Trophoblast cell (in vitro differentiated cells and primary cell): ENCODE measurements at regions not wholly inside any gene's neighbourhood (a gene's known extent, or its start where the extent isn't known, plus 50 kb on each side); places are given as distances from the start of the nearest gene placed in this dataset.

Source experiments
- DNase-seq, 2 donors: peaks; one replicate each; pipeline ENCODE4 v3.0.0-alpha.2; 2016
- H2AFZ ChIP-seq: 2 replicates; pipeline ENCODE4 v1.6.1; 2013; ENCODE audit warnings: low read length, moderate library complexity, mild to moderate bottlenecking; ENCODE audit not compliant: insufficient read depth, poor library complexity
- H2AK5ac ChIP-seq: 2 replicates; pipeline ENCODE4 v1.6.1; 2013; ENCODE audit warnings: mild to moderate bottlenecking, low read length
- H2BK120ac ChIP-seq: 2 replicates; pipeline ENCODE4 v1.6.1; 2013; ENCODE audit warnings: low read length, mild to moderate bottlenecking, moderate library complexity; ENCODE audit not compliant: insufficient read depth, poor library complexity
- H2BK12ac ChIP-seq: 2 replicates; pipeline ENCODE4 v1.6.1; 2013; ENCODE audit warnings: mild to moderate bottlenecking, low read length, moderate library complexity
- H2BK5ac ChIP-seq: 2 replicates; pipeline ENCODE4 v1.6.1; 2013; ENCODE audit warnings: low read length, low read depth, moderate library complexity, mild to moderate bottlenecking; ENCODE audit not compliant: poor library complexity
- H3K14ac ChIP-seq: 2 replicates; pipeline ENCODE4 v1.6.1; 2013; ENCODE audit warnings: mild to moderate bottlenecking, low read length
- H3K18ac ChIP-seq: 2 replicates; pipeline ENCODE4 v1.6.1; 2013; ENCODE audit warnings: mild to moderate bottlenecking, low read length
- H3K23ac ChIP-seq: 2 replicates; pipeline ENCODE4 v1.6.1; 2013; ENCODE audit warnings: low read length
- H3K27ac ChIP-seq: 2 replicates; pipeline ENCODE4 v1.5.1; 2013; ENCODE audit warnings: low read depth, mild to moderate bottlenecking, inconsistent platforms, low read length, moderate library complexity
- H3K27me3 ChIP-seq: 2 replicates; pipeline ENCODE4 v1.6.1; 2013; ENCODE audit warnings: inconsistent platforms, mild to moderate bottlenecking, low read length, moderate library complexity; ENCODE audit not compliant: insufficient read depth
- H3K36me3 ChIP-seq, 2 experiments: 1 replicate in 1 of 2; 2 replicates in 1 of 2; pipeline ENCODE4 v1.6.1; 2013; ENCODE audit warnings: low read length in 2 of 2, mild to moderate bottlenecking in 2 of 2, moderate library complexity in 1 of 2; ENCODE audit not compliant: insufficient read depth in 2 of 2, control insufficient read depth in 1 of 2
- H3K4ac ChIP-seq: 2 replicates; pipeline ENCODE4 v1.6.1; 2013; ENCODE audit warnings: low read depth, mild to moderate bottlenecking, low read length, moderate library complexity
- H3K4me1 ChIP-seq, 2 experiments: 1 replicate in 1 of 2; 2 replicates in 1 of 2; pipeline ENCODE4 v1.6.1; 2013; ENCODE audit warnings: low read length in 2 of 2, mild to moderate bottlenecking in 2 of 2, moderate library complexity in 1 of 2; ENCODE audit not compliant: insufficient read depth in 2 of 2, control insufficient read depth in 1 of 2
- H3K4me2 ChIP-seq: 2 replicates; pipeline ENCODE4 v1.6.1; 2013; ENCODE audit warnings: inconsistent platforms, mild to moderate bottlenecking, low read length, moderate library complexity
- H3K4me3 ChIP-seq: 2 replicates; pipeline ENCODE4 v1.5.1; 2013; ENCODE audit warnings: mild to moderate bottlenecking, low read depth, low read length, inconsistent platforms
- H3K79me1 ChIP-seq: one replicate; pipeline ENCODE4 v1.6.1; 2013; ENCODE audit warnings: low read length
- H3K79me2 ChIP-seq: 2 replicates; pipeline ENCODE4 v1.6.1; 2013; ENCODE audit warnings: low read length, mild to moderate bottlenecking; ENCODE audit not compliant: control insufficient read depth, insufficient read depth, poor library complexity
- H3K9ac ChIP-seq: 2 replicates; pipeline ENCODE4 v1.6.1; 2013; ENCODE audit warnings: mild to moderate bottlenecking, low read length
- H3K9me3 ChIP-seq: 2 replicates; pipeline ENCODE4 v1.6.1; 2013; ENCODE audit warnings: low read depth, mild to moderate bottlenecking, control low read depth, inconsistent platforms, low read length; ENCODE audit not compliant: insufficient read depth
- H4K12ac ChIP-seq: 2 replicates; pipeline ENCODE4 v1.6.1; 2013; ENCODE audit warnings: low read depth, mild to moderate bottlenecking, low read length, moderate library complexity
- H4K8ac ChIP-seq: 2 replicates; pipeline ENCODE4 v1.6.1; 2013; ENCODE audit warnings: low read depth, mild to moderate bottlenecking, low read length, moderate library complexity
- H4K91ac ChIP-seq: one replicate; pipeline ENCODE4 v1.6.1; 2013; ENCODE audit warnings: low read depth, mild to moderate bottlenecking, low read length, moderate library complexity
- WGBS: extraction: QIAGEN DNeasy Blood & Tissue Kit; methylation state at CpG from one replicate; pipeline ENCODE4 v1.1.7; 2013; ENCODE audit warnings: missing lambda C conversion rate; ENCODE audit not compliant: insufficient read length, insufficient coverage; ENCODE audit errors: extremely low coverage; 5-methylcytosine and 5-hydroxymethylcytosine counted together

DNA sequence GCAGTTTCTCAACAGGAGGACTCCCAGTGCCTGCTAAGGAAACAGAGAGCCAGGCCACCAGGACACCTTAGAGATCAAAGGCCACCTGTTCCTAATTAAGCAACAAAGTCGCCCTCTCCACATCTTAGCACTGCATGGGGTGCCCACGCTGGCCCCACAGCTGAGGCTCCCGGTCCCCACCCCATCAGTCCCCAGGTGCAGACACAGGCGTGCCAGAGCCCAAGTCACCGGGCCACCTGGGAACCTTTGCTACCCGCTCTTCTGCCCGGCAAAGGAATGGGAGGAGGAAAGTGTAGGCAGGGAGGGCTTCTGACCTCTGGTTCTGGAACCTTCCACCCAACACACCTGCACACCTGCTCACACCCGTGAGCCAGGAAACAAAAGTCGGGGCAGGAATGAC is 85.5 kb upstream of the PRR5 start:
- H3K4me3 ChIP-seq, result no peak overlapping the region
- no peak overlapping the region for H2BK5ac ChIP-seq
- no peak overlapping the region for H2BK120ac ChIP-seq
- no peak overlapping the region for H4K8ac ChIP-seq
- H3K9me3 ChIP-seq, result peaks cover 39% of the 10 kb centered on the region
- no peak overlapping the region for H3K27ac ChIP-seq
- H3K27me3 ChIP-seq, result no peaks in the 10 kb centered on the region
- no peak overlapping the region for H3K4ac ChIP-seq
- no peak overlapping the region for H4K12ac ChIP-seq
- no peak overlapping the region for H3K4me2 ChIP-seq
- H3K23ac ChIP-seq, result no peak overlapping the region
- no peak for DNase-seq
- no peak overlapping the region for H3K9ac ChIP-seq
- no peak overlapping the region for H2BK12ac ChIP-seq
- H3K36me3 ChIP-seq, result peaks cover 0 to 2% of the 10 kb centered on the region in 2 experiments
- WGBS, result no CpG with 5 or more reads among the region's 9 CpGs
- no peak overlapping the region for H4K91ac ChIP-seq
- no peak overlapping the region for H3K14ac ChIP-seq
- no peaks in the 10 kb centered on the region for H3K79me2 ChIP-seq
- no peak overlapping the region for H2AK5ac ChIP-seq
- H3K79me1 ChIP-seq, result no peaks in the 10 kb centered on the region
- H2AFZ ChIP-seq, result no peak overlapping the region
- H3K4me1 ChIP-seq, result no peaks in the 10 kb centered on the region
- no peak overlapping the region for H3K18ac ChIP-seq

DNA sequence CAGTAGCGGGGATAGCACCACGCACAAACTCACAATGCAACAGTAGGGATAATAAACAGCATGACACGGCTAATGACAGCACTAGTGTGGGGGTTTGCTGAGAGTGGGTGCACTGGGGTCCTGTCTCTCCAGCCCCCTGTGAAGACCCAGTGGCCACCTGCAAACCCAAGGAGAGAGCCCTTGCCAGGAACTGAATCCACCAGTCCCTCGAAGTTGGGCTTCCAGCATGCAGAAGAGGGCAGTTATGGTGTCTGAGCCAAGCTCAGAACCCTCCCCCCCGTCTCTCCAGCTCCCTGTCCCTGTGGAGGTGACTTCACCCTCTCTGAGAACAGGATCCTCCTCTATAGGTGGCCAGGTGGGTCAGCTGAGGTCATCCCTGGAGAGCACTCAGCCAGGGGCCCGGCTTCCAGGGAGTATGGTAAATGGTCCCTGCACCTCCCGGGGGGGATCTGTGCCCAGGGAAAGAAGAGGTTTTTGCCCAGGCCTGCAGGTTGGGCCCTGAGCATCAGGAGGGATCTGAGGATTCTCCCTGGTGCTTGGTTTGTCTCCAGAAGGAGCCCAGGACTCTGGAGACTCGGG is 86.3 kb upstream of the PRR5 start:
- H3K36me3 ChIP-seq, result peaks cover 0 to 2% of the 10 kb centered on the region in 2 experiments
- H3K14ac ChIP-seq, result no peak overlapping the region
- H2BK5ac ChIP-seq, result no peak overlapping the region
- H2BK120ac ChIP-seq, result no peak overlapping the region
- WGBS, result no CpG with 5 or more reads among the region's 8 CpGs
- H3K9me3 ChIP-seq, result peaks cover 43% of the 10 kb centered on the region
- H2BK12ac ChIP-seq, result no peak overlapping the region
- H3K4ac ChIP-seq, result no peak overlapping the region
- H3K4me1 ChIP-seq, result no peaks in the 10 kb centered on the region
- H4K8ac ChIP-seq, result no peak overlapping the region
- H3K4me2 ChIP-seq, result no peak overlapping the region
- H3K27ac ChIP-seq, result no peak overlapping the region
- H2AK5ac ChIP-seq, result no peak overlapping the region
- no peaks in the 10 kb centered on the region for H3K79me1 ChIP-seq
- H2AFZ ChIP-seq, result no peak overlapping the region
- H4K12ac ChIP-seq, result no peak overlapping the region
- H3K23ac ChIP-seq, result no peak overlapping the region
- no peak overlapping the region for H3K9ac ChIP-seq
- H4K91ac ChIP-seq, result no peak overlapping the region
- H3K79me2 ChIP-seq, result no peaks in the 10 kb centered on the region
- H3K18ac ChIP-seq, result no peak overlapping the region
- no peaks in the 10 kb centered on the region for H3K27me3 ChIP-seq
- no peak for DNase-seq
- no peak overlapping the region for H3K4me3 ChIP-seq

DNA sequence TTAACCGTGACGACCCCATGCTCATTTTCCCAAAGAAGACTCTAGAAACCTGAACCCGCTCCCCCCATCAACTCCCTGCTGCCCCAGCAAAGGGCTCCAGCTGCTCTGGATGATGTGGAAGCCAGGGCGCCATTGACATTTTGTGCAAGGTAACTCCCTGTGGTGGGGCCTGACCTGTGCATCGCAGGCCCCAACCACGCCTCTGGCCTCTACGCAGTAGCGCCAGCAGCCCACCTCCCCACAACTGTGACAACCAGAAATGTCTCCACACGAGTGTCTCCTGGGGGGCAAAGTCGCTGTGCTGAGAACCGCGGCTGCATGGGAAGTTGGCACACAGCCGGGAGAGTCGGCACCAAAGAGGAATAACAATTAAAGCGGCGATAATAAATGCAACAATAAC is 86.9 kb upstream of the PRR5 start:
- Histone ChIP-seq H3K23ac (no peak overlapping the region), H3K79me1 (no peaks in the 10 kb centered on the region), H3K4me1 (no peaks in the 10 kb centered on the region), H3K27ac (no peak overlapping the region), H3K79me2 (no peaks in the 10 kb centered on the region), H3K14ac (no peak overlapping the region), H3K18ac (no peak overlapping the region), H2AK5ac (no peak overlapping the region), H4K12ac (no peak overlapping the region), H3K4ac (no peak overlapping the region), H3K27me3 (no peaks in the 10 kb centered on the region), H4K8ac (no peak overlapping the region), H3K4me2 (no peak overlapping the region), H2BK12ac (no peak overlapping the region), H3K9ac (no peak overlapping the region), H3K9me3 (peaks cover 43% of the 10 kb centered on the region), H3K36me3 (peaks cover 0 to 2% of the 10 kb centered on the region in 2 experiments), H2BK5ac (no peak overlapping the region), H4K91ac (no peak overlapping the region), H2AFZ (no peak overlapping the region), H2BK120ac (no peak overlapping the region), H3K4me3 (no peak overlapping the region)
- no CpG with 5 or more reads among the region's 16 CpGs for WGBS
- no peak for DNase-seq

DNA sequence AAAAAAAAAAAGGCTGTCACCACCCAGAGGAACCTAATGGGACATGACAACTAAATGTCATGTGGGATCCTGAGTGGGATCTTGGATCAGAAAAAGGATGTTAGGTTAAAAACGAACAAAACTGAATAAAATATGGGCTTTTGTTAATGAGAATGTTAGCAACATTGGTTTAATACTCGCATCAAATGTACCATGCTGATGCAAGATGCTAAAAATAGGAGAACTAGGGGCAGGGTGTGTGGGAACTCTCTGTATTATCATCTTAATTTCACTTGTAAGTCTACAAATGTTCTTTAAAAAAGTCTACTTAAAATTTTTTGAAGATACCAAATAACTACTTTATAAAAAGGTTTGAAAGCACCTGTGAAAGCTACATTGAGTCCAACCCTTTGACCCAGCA is 88.8 kb upstream of the PRR5 start:
- Histone ChIP-seq H3K27ac (no peak overlapping the region), H2BK120ac (no peak overlapping the region), H3K4me3 (no peak overlapping the region), H3K79me1 (no peaks in the 10 kb centered on the region), H3K36me3 (peaks cover 0 to 2% of the 10 kb centered on the region in 2 experiments), H3K23ac (no peak overlapping the region), H2AK5ac (no peak overlapping the region), H3K4ac (no peak overlapping the region), H3K18ac (no peak overlapping the region), H3K4me2 (no peak overlapping the region), H2BK5ac (no peak overlapping the region), H3K9ac (no peak overlapping the region), H3K4me1 (no peaks in the 10 kb centered on the region), H2BK12ac (no peak overlapping the region), H3K14ac (no peak overlapping the region), H3K27me3 (no peaks in the 10 kb centered on the region), H2AFZ (no peak overlapping the region), H4K91ac (no peak overlapping the region), H4K12ac (no peak overlapping the region), H4K8ac (no peak overlapping the region), H3K79me2 (no peaks in the 10 kb centered on the region), H3K9me3 (peaks cover 35% of the 10 kb centered on the region)
- DNase-seq, result no peak
- no CpG with 5 or more reads among the region's 2 CpGs for WGBS
